Brain microvascular endothelial cell (primary cell): ENCODE measurements at regions not wholly inside any gene's neighbourhood (a gene's known extent, or its start where the extent isn't known, plus 50 kb on each side); places are given as distances from the start of the nearest gene placed in this dataset.

ENCODE experiments used
- DNase-seq: peaks from one replicate; pipeline ENCODE4 v3.0.0-alpha.2; 2020
- H3K27ac ChIP-seq: fragments of 250-450 bp; sonication (Bioruptor Pico); 2 replicates; pipeline ENCODE4 v1.5.1; 2020; ENCODE audit warnings: mild to moderate bottlenecking, moderate library complexity
- H3K27me3 ChIP-seq: fragments of 250-450 bp; sonication (Bioruptor Pico); replicated peaks from 2 replicates; pipeline ENCODE4 v1.5.1; 2020; ENCODE audit warnings: mild to moderate bottlenecking
- H3K36me3 ChIP-seq: fragments of 250-450 bp; sonication (Bioruptor Pico); replicated peaks from 2 replicates; pipeline ENCODE4 v1.5.1; 2020; ENCODE audit warnings: mild to moderate bottlenecking
- H3K4me3 ChIP-seq: 2 replicates; pipeline ENCODE4 v1.5.1; 2011; ENCODE audit warnings: low read depth, mild to moderate bottlenecking, control low read depth, low read length, moderate library complexity
- CTCF ChIP-seq: IDR thresholded peaks from 2 replicates; pipeline ENCODE4 v1.5.1; 2011; ENCODE audit warnings: low read depth, mild to moderate bottlenecking, moderate library complexity, low read length, control low read depth, inconsistent platforms; ENCODE audit errors: missing control alignments
- in situ Hi-C: cut with HindIII; loops from 2 replicates; pipeline ENCODE4 v1.10.0; 2017; ENCODE audit warnings: low sequenced_read_pairs, low pct_ligation_motif_present

- Histone ChIP-seq H3K36me3 (no peaks in the 10 kb centered on the region), H3K4me3 (no peak overlapping the region), H3K27ac (no peak overlapping the region), H3K27me3 (no peaks in the 10 kb centered on the region)
- in situ Hi-C loops: no loop called here
- no peak for TF ChIP-seq CTCF
- DNase-seq: no peak
These were observed 273.6 kb downstream of the ADGB start for GRCh38 chr6:146872426-146872785.

GRCh38 chr6:146874278-146875018 lies 275.7 kb downstream of the ADGB start:
- H3K4me3 ChIP-seq: no peak overlapping the region
- in situ Hi-C loops: no loop called here

GRCh38 chr6:146875927-146876270 lies 277.1 kb downstream of the ADGB start:
- Histone ChIP-seq H3K36me3 (no peaks in the 10 kb centered on the region), H3K27me3 (no peaks in the 10 kb centered on the region), H3K27ac (no peak overlapping the region), H3K4me3 (no peak overlapping the region)
- in situ Hi-C loops: no loop called here
- no peak for DNase-seq
- no peak for TF ChIP-seq CTCF

More at GRCh38 chr6:146874278-146875018, 275.7 kb downstream of the ADGB start:
- H3K27me3 ChIP-seq: no peaks in the 10 kb centered on the region
- DNase-seq: no peak
- H3K27ac ChIP-seq: no peak overlapping the region
- no peaks in the 10 kb centered on the region for H3K36me3 ChIP-seq
- TF ChIP-seq CTCF: no peak

GRCh38 chr6:146876271-146877151 lies 277.7 kb downstream of the ADGB start:
- Histone ChIP-seq H3K27me3 (no peaks in the 10 kb centered on the region), H3K4me3 (no peak overlapping the region), H3K36me3 (no peaks in the 10 kb centered on the region), H3K27ac (no peak overlapping the region)
- TF ChIP-seq CTCF: no peak
- in situ Hi-C loops: no loop called here
- DNase-seq: no peak

GRCh38 chr6:146878168-146878951 lies 279.6 kb downstream of the ADGB start:
- Histone ChIP-seq H3K27me3 (no peaks in the 10 kb centered on the region), H3K4me3 (no peak overlapping the region), H3K27ac (no peak overlapping the region), H3K36me3 (no peaks in the 10 kb centered on the region)
- no peak for TF ChIP-seq CTCF
- no peak for DNase-seq
- in situ Hi-C loops: no loop called here
